Upper lobe of right lung (tissue), 1 donor: ENCODE measurements at regions not wholly inside any gene's neighbourhood (a gene's known extent, or its start where the extent isn't known, plus 50 kb on each side); places are given as distances from the start of the nearest gene placed in this dataset.
"Not testable (repeated sequence)": the region's sequence is repeated elsewhere in the genome, so short reads cannot be mapped to it uniquely, and the experiment has no call there.

Source experiments
- ATAC-seq: fragments of 200-7000 bp; cut with Tn5 transposase; one replicate; pipeline ENCODE4 v1.9.1; 2020; ENCODE audit warnings: mild to moderate bottlenecking, moderate library complexity
- DNase-seq: peaks from one replicate; pipeline ENCODE4 v3.0.0-alpha.2; 2020
- H3K27ac ChIP-seq: fragments of 200-600 bp; one replicate; pipeline ENCODE4 v1.8.0; 2022
- H3K27me3 ChIP-seq: fragments of 200-600 bp; one replicate; pipeline ENCODE4 v1.8.0; 2022; ENCODE audit warnings: mild to moderate bottlenecking
- H3K36me3 ChIP-seq: fragments of 200-600 bp; one replicate; pipeline ENCODE4 v1.8.0; 2022
- H3K4me1 ChIP-seq: fragments of 200-600 bp; one replicate; pipeline ENCODE4 v1.8.0; 2022
- H3K4me3 ChIP-seq: fragments of 200-600 bp; one replicate; pipeline ENCODE4 v1.8.0; 2022; ENCODE audit warnings: mild to moderate bottlenecking
- H3K9me3 ChIP-seq: fragments of 200-600 bp; one replicate; pipeline ENCODE4 v1.8.0; 2022
- intact Hi-C: fragments of 100-400 bp; cut with DNase I; formaldehyde crosslinking; loops from one replicate; pipeline ENCODE4 v1.11.0; 2022
- TF ChIP-seq, protein P1 (sequence below): fragments of 200-600 bp; IDR thresholded peaks from one replicate; pipeline ENCODE4 v1.8.0; 2022; ENCODE audit warnings: antibody characterized with exemption
- donor health status: DM: no; HTN: yes; CAD: no; lungs with severe emphysema.

DNA sequence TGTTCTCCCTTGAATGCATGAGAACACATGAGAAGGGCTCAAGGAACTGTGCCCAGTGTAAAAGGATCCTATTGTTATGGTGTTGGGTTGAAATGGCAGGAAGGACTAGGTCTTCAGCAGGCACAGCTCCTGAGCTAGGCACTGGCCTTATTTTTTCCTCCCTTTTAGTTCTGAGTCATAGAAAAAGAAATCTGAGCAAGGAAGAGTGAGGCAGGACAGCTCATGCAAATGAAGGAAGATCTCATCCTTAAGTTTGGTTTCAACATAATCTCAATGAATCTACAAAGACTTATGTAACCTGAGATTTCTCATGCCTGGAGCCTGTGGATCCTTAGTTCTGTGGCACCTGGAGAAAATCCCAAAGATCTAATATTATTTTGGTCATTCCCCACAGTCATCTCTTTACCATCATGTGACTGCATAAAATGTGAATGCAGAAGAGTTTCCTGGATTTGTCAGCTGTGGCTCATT, 188.6 kb upstream of the TBL1XR1 start:
- Histone ChIP-seq H3K9me3 (no peaks in the 10 kb centered on the region), H3K27ac (no peak overlapping the region), H3K4me3 (no peak overlapping the region), H3K4me1 (no peaks in the 10 kb centered on the region), H3K36me3 (no peaks in the 10 kb centered on the region), H3K27me3 (no peaks in the 10 kb centered on the region)
- no peak for DNase-seq
- TF ChIP-seq, protein P1, sequence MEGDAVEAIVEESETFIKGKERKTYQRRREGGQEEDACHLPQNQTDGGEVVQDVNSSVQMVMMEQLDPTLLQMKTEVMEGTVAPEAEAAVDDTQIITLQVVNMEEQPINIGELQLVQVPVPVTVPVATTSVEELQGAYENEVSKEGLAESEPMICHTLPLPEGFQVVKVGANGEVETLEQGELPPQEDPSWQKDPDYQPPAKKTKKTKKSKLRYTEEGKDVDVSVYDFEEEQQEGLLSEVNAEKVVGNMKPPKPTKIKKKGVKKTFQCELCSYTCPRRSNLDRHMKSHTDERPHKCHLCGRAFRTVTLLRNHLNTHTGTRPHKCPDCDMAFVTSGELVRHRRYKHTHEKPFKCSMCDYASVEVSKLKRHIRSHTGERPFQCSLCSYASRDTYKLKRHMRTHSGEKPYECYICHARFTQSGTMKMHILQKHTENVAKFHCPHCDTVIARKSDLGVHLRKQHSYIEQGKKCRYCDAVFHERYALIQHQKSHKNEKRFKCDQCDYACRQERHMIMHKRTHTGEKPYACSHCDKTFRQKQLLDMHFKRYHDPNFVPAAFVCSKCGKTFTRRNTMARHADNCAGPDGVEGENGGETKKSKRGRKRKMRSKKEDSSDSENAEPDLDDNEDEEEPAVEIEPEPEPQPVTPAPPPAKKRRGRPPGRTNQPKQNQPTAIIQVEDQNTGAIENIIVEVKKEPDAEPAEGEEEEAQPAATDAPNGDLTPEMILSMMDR = no peak
- no peak for ATAC-seq
- intact Hi-C loops = no loop called here

DNA sequence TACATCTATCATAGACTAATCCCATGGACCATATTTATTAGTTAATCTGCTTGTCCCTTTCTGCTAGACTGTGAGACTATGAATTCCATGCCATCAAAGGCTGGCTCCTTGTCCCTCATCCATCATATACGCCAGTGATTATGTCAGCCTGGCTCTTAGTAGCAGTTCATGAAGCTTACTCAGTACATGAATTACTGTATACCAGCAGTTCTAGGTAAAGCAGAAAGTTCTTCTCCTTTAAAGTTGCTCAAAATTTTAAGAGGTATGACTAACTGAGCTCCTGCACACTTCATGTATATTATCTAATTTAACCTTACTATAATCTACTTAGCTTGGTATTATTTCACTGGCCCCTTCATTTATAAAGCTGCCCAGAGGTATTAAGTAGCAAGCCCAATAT, 190.9 kb upstream of the TBL1XR1 start:
- DNase-seq = no peak
- ATAC-seq = no peak
- H3K27me3 ChIP-seq = no peaks in the 10 kb centered on the region
- H3K9me3 ChIP-seq = no peaks in the 10 kb centered on the region
- no peaks in the 10 kb centered on the region for H3K36me3 ChIP-seq
- no peak overlapping the region for H3K4me3 ChIP-seq
- no peaks in the 10 kb centered on the region for H3K4me1 ChIP-seq
- intact Hi-C loops = no loop called here
- TF ChIP-seq, protein P1 = no peak
- no peak overlapping the region for H3K27ac ChIP-seq

DNA sequence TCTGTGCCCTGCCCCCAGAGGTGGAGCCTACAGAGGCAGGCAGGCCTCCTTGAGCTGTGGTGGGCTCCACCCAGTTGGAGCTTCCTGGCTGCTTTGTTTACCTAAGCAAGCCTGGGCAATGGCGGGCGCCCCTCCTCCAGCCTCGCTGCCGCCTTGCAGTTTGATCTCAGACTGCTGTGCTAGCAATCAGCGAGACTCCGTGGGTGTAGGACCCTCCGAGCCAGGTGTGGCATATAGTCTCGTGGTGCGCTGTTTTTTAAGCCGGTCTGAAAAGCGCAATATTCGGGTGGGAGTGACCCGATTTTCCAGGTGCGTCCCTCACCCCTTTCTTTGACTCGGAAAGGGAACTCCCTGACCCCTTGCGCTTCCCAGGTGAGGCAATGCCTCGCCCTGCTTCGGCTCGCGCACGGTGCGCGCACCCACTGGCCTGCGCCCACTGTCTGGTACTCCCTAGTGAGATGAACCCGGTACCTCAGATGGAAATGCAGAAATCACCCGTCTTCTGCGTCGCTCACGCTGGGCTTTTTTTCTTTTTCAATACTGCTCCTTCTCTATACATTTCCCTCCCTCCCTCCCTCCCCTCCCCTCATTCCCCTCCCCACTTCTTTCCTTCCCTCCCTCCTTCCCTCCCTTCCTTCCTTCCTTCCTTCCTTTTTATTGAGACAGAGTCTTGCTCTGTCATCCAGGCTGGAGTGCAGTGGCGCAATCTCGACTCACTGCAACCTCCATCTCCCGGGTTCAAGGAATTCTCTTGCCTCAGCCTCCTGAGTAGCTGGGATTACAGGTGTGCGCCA, 197.1 kb upstream of the TBL1XR1 start:
- H3K27ac ChIP-seq, H3K4me1 ChIP-seq, H3K4me3 ChIP-seq, H3K36me3 ChIP-seq, H3K27me3 ChIP-seq, H3K9me3 ChIP-seq, DNase-seq, ATAC-seq, intact Hi-C loops: not testable (repeated sequence)

DNA sequence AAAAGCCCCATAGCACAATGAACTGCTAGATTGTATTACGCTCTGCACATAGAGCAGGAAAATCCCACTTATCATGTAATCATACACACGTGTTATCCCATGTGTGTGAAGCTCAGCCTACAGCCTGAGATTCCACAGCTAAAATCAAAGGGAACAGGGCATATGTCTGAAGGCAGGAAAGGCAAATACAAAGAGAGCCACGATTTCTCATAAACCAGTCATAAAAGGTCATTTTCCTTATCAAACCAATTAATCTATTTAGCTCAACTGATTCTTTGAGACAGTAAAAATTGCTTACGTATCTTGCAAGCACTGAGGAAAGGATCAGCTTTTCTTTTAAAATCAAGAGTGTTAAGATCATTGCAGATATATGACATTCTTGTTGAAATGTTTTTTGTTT, 199.5 kb upstream of the TBL1XR1 start:
- TF ChIP-seq, protein P1 = no peak

DNA sequence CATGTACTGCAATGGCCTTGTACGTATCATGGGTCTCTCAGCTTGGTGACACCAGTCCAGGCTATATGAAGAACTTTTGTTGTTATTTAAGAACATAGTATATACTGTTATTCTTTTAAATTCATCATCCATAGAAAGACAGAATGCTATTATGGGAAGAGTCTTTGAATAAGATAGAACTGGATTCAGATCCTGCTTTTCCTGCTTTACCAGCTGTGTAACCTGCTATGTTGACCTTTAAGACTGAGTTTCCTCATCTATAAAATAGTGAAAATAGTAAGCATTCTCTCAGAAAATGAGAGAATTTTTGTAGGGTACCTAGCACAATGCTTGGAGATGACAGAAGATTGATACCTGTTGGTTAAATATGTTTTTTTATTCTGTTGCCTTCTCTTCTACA, 204.1 kb upstream of the TBL1XR1 start:
- Histone ChIP-seq H3K4me1 (no peaks in the 10 kb centered on the region), H3K36me3 (no peaks in the 10 kb centered on the region), H3K9me3 (no peaks in the 10 kb centered on the region), H3K27me3 (no peaks in the 10 kb centered on the region), H3K27ac (no peak overlapping the region), H3K4me3 (no peak overlapping the region)
- TF ChIP-seq, protein P1 = no peak
- intact Hi-C loops = no loop called here
- ATAC-seq (no peak), DNase-seq (no peak)

More for the DNA sequence above, 199.5 kb upstream of the TBL1XR1 start:
- no peaks in the 10 kb centered on the region for H3K36me3 ChIP-seq
- no peaks in the 10 kb centered on the region for H3K9me3 ChIP-seq
- H3K27me3 ChIP-seq = no peaks in the 10 kb centered on the region
- no peak for DNase-seq
- ATAC-seq = no peak
- H3K27ac ChIP-seq = no peak overlapping the region
- no peak overlapping the region for H3K4me3 ChIP-seq
- intact Hi-C loops = no loop called here
- H3K4me1 ChIP-seq = no peaks in the 10 kb centered on the region

DNA sequence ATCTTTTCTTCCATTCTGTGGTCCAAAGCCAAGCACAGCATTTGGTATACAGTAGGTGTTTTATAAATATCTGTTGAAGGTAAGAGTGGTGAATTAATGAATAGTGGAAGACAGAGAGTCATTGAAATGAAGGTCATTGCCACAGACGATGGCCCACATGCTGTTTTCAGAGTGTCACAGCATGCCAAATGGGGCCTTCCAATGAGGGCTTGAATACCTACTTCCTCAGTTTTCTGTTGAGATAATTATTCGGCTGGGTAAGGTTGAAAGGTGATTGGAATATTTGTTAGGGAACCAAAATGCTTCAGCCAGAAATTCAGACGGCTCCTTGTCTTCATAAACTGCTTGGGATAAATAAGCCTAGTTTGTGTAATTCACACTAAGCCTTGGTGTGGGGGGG, 205.3 kb upstream of the TBL1XR1 start:
- Histone ChIP-seq H3K4me1 (no peaks in the 10 kb centered on the region), H3K36me3 (no peaks in the 10 kb centered on the region), H3K9me3 (no peaks in the 10 kb centered on the region), H3K27ac (no peak overlapping the region), H3K27me3 (no peaks in the 10 kb centered on the region), H3K4me3 (no peak overlapping the region)
- ATAC-seq (no peak), DNase-seq (no peak)
- intact Hi-C loops = no loop called here
- TF ChIP-seq, protein P1 = no peak
